Left lung (tissue), 4 donors: ENCODE measurements at regions not wholly inside any gene's neighbourhood (a gene's known extent, or its start where the extent isn't known, plus 50 kb on each side); places are given as distances from the start of the nearest gene placed in this dataset.

Source experiments
- ATAC-seq: fragments of 200-7000 bp; cut with Tn5 transposase; one replicate; pipeline ENCODE4 v1.9.1; 2020; ENCODE audit warnings: moderate library complexity
- DNase-seq, 4 donors: peaks; one replicate each; pipeline ENCODE4 v3.0.0-alpha.2; 2013 to 2020
- H3K27ac ChIP-seq, 2 donors: fragments of 200-600 bp; sonication (generic) in 1 of 2; one replicate each; pipeline versions ENCODE4 v1.5.0 to v1.8.0; 2020 to 2021
- H3K27me3 ChIP-seq, 2 donors: fragments of 200-600 bp; sonication (generic) in 1 of 2; one replicate each; pipeline versions ENCODE4 v1.5.0 to v1.8.0; 2020 to 2021
- H3K36me3 ChIP-seq, 2 donors: fragments of 200-600 bp; sonication (generic) in 1 of 2; one replicate each; pipeline versions ENCODE4 v1.5.0 to v1.8.0; 2020 to 2021
- H3K4me1 ChIP-seq, 2 donors: fragments of 200-600 bp; one replicate each; pipeline ENCODE4 v1.8.0; 2021
- H3K4me3 ChIP-seq, 2 donors: fragments of 200-600 bp; sonication (generic) in 1 of 2; one replicate each; pipeline versions ENCODE4 v1.5.0 to v1.8.0; 2020 to 2021; ENCODE audit warnings: mild to moderate bottlenecking in 1 of 2
- H3K9me3 ChIP-seq, 2 donors: fragments of 200-600 bp; sonication (generic) in 1 of 2; one replicate each; pipeline versions ENCODE4 v1.5.0 to v1.8.0; 2020 to 2021
- CTCF ChIP-seq, 2 donors: fragments of 200-600 bp; sonication (generic) in 1 of 2; IDR thresholded peaks; one replicate each; pipeline versions ENCODE4 v1.5.0 to v1.8.0; 2021; ENCODE audit warnings: antibody characterized with exemption in 2 of 2
- intact Hi-C, 2 donors: fragments of 100-400 bp; cut with DNase I; formaldehyde crosslinking; loops; one replicate each; pipeline versions ENCODE4 v1.11.2 to v1.14.2; 2022
- donor health status: DM: no; HTN: yes; CAD: no.
- donor health status: DM: no; HTN: no; CAD: no.

GRCh38 chr4:31647786-31648185 lies 927.6 kb downstream of the PCDH7 start:
- no peak overlapping the region for H3K27ac ChIP-seq
- peaks cover 0 to under 1% of the 10 kb centered on the region in 2 donors for H3K9me3 ChIP-seq
- DNase-seq (no peak), ATAC-seq (no peak)
- H3K36me3 ChIP-seq: no peaks in the 10 kb centered on the region
- H3K4me3 ChIP-seq: no peak overlapping the region
- no peak for TF ChIP-seq CTCF (IDR thresholded peaks at IDR 0.05)
- intact Hi-C loops: no loop called here
- H3K4me1 ChIP-seq: no peaks in the 10 kb centered on the region
- no peaks in the 10 kb centered on the region for H3K27me3 ChIP-seq

GRCh38 chr4:31649878-31650277 lies 929.7 kb downstream of the PCDH7 start:
- DNase-seq (no peak), ATAC-seq (no peak)
- Histone ChIP-seq H3K27ac (no peak overlapping the region), H3K36me3 (no peaks in the 10 kb centered on the region), H3K9me3 (peaks cover 0 to 2% of the 10 kb centered on the region in 2 donors), H3K27me3 (no peaks in the 10 kb centered on the region), H3K4me1 (no peaks in the 10 kb centered on the region), H3K4me3 (no peak overlapping the region)
- no peak for TF ChIP-seq CTCF (IDR thresholded peaks at IDR 0.05)
- intact Hi-C loops: no loop called here

- intact Hi-C loops: no loop called here
- H3K4me1 ChIP-seq: no peaks in the 10 kb centered on the region
- TF ChIP-seq CTCF (IDR thresholded peaks at IDR 0.05): no peak
- H3K36me3 ChIP-seq: no peaks in the 10 kb centered on the region
- H3K27ac ChIP-seq: no peak overlapping the region
- no peak for DNase-seq
- H3K27me3 ChIP-seq: no peaks in the 10 kb centered on the region
- no peak overlapping the region for H3K4me3 ChIP-seq
- H3K9me3 ChIP-seq: peaks cover 0 to 2% of the 10 kb centered on the region in 2 donors
- no peak for ATAC-seq
Observed at GRCh38 chr4:31651541-31651940, 931.4 kb downstream of the PCDH7 start.

GRCh38 chr4:31655328-31655727 lies 935.2 kb downstream of the PCDH7 start:
- no peak for DNase-seq
- Histone ChIP-seq H3K27me3 (no peaks in the 10 kb centered on the region), H3K36me3 (no peaks in the 10 kb centered on the region), H3K4me1 (no peaks in the 10 kb centered on the region), H3K4me3 (no peak overlapping the region), H3K9me3 (peaks cover 0 to 2% of the 10 kb centered on the region in 2 donors), H3K27ac (no peak overlapping the region)
- ATAC-seq: no peak
- TF ChIP-seq CTCF (IDR thresholded peaks at IDR 0.05): no peak
- intact Hi-C loops: no loop called here

- Histone ChIP-seq H3K4me3 (no peak overlapping the region), H3K4me1 (no peaks in the 10 kb centered on the region), H3K9me3 (no peaks in the 10 kb centered on the region), H3K27me3 (no peaks in the 10 kb centered on the region), H3K27ac (no peak overlapping the region), H3K36me3 (no peaks in the 10 kb centered on the region)
- DNase-seq (no peak), ATAC-seq (no peak)
- intact Hi-C loops: no loop called here
- TF ChIP-seq CTCF (IDR thresholded peaks at IDR 0.05): no peak
Observed at GRCh38 chr4:31657859-31658570, 937.8 kb downstream of the PCDH7 start.
